ENCODE measurements at regions not wholly inside any gene's neighbourhood (a gene's known extent, or its start where the extent isn't known, plus 50 kb on each side); places are given as distances from the start of the nearest gene placed in this dataset.

DNA sequence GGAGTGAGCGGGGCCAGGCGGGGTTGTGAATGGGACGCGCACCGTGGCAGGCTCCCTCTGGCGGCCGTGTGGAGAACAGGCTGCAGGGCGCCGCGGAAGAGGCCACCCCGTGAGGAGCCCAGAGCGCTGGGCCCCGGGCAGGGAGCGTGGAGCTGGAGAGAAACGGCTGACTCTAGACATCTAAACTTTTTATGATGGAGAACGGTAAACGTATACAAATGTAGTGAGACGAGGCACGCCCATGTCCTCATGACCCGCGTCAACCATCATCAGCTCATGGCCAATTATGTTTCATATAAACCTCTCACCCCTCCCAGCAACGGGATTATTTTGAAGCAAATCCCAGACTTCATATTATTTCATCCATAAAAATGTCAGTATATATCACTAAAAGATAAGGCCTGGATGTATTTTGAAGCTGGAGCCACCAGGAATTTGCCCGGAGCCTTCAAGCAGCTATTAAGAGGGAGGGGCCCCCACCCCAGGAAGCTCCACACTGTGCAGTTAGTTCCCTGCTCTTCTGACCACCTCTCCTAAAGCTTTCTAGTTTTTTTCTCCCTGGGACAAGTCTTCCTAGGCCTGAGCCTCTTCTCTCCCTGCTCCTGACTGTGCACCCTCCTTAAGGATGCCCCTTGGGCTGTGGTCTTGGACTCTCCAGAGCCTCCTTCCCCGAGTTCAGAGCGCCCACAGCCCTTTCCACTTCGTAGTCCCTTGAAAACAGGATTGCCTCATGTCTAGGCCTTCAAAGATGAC lies 149.5 kb downstream of the SMAD6 start:
- peak overlapping the region; percentile 26 for H3K4me3 ChIP-seq (ENCODE audit: low read length, poor library complexity, severe bottlenecking)
- H4K20me1 ChIP-seq (ENCODE audit: insufficient read depth, low read length, poor library complexity, severe bottlenecking), result no peaks in the 10 kb centered on the region
- no peaks in the 10 kb centered on the region for H3K79me2 ChIP-seq (ENCODE audit: insufficient read depth, low read length)
- H3K9ac ChIP-seq (ENCODE audit: low read depth, low read length, poor library complexity, severe bottlenecking), result peak overlapping the region; percentile 31
- TF ChIP-seq, protein P1, sequence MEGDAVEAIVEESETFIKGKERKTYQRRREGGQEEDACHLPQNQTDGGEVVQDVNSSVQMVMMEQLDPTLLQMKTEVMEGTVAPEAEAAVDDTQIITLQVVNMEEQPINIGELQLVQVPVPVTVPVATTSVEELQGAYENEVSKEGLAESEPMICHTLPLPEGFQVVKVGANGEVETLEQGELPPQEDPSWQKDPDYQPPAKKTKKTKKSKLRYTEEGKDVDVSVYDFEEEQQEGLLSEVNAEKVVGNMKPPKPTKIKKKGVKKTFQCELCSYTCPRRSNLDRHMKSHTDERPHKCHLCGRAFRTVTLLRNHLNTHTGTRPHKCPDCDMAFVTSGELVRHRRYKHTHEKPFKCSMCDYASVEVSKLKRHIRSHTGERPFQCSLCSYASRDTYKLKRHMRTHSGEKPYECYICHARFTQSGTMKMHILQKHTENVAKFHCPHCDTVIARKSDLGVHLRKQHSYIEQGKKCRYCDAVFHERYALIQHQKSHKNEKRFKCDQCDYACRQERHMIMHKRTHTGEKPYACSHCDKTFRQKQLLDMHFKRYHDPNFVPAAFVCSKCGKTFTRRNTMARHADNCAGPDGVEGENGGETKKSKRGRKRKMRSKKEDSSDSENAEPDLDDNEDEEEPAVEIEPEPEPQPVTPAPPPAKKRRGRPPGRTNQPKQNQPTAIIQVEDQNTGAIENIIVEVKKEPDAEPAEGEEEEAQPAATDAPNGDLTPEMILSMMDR (conservative IDR thresholded peaks at IDR 0.05; ENCODE audit: low read length), result peak; percentile 84
- TF ChIP-seq EZH2phosphoT487 (IDR thresholded peaks at IDR 0.05; ENCODE audit: borderline replicate concordance), result no peak
- H3K27me3 ChIP-seq (ENCODE audit: insufficient read depth, low read length, poor library complexity, severe bottlenecking), result no peaks in the 10 kb centered on the region
- H3K4me2 ChIP-seq (ENCODE audit: low read depth, low read length, poor library complexity, severe bottlenecking), result peak overlapping the region; percentile 50
- no peaks in the 10 kb centered on the region for H3F3A ChIP-seq (ENCODE audit: low read depth)
- H2AFZ ChIP-seq (ENCODE audit: low read length), result peak overlapping the region; percentile 74
- H3K9me2 ChIP-seq (replicated peaks; ENCODE audit: low read depth, low read length), result no peaks in the 10 kb centered on the region
- H3K36me3 ChIP-seq (ENCODE audit: insufficient read depth, low read length), result no peaks in the 10 kb centered on the region
- no peaks in the 10 kb centered on the region for H3K9me3 ChIP-seq (ENCODE audit: insufficient read depth, low read depth, low read length)
- H3K4me1 ChIP-seq (ENCODE audit: insufficient read depth, low read length, poor library complexity, severe bottlenecking), result peaks cover 10% of the 10 kb centered on the region

DNA sequence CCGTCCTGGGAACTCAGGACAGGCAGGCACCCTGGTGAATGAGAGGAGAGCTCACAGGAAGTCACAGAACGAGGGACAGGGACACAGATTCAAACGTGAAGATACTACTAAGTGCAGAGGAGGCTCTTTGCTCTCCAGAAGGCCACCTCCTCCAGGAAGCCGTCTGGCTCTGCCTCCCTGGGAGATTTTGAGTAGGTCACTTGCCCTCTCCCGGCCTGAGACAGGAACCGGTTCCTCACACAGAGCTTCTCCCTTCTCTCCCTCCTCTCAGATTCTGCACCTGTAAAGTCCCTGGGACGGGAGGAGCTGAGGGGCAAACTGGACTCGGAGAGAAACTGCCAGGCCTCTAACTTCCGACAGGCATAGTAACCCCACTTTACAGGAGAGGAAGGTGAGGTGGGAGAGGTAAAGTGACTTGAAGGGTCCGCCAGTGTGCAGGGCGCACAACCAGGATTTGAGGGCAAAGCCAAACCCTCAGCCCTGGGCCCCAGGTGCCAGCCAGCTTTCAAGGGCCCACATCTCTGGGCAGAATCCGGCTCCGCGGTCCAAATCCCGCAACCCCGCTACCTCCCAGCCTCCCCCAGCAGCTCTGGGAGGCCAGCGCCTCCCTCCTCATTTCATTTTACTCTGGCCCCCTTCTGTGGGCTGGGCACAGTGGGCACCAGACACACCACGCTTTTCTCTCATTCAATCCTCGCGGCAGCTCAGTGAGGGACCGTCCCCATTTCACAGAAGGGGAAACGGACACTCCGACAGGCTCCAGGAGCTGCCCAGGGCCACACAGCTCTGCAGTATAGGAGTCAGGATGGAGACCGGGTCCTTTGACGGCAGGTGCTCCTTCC lies 150.2 kb downstream of the SMAD6 start:
- Histone ChIP-seq H3K9me3 (ENCODE audit: insufficient read depth, low read depth, low read length) (no peaks in the 10 kb centered on the region), H3K36me3 (ENCODE audit: insufficient read depth, low read length) (no peaks in the 10 kb centered on the region), H3F3A (ENCODE audit: low read depth) (no peaks in the 10 kb centered on the region), H3K4me2 (ENCODE audit: low read depth, low read length, poor library complexity, severe bottlenecking) (no peak overlapping the region), H3K27me3 (ENCODE audit: insufficient read depth, low read length, poor library complexity, severe bottlenecking) (no peaks in the 10 kb centered on the region), H3K4me1 (ENCODE audit: insufficient read depth, low read length, poor library complexity, severe bottlenecking) (peaks cover 10% of the 10 kb centered on the region), H3K79me2 (ENCODE audit: insufficient read depth, low read length) (no peaks in the 10 kb centered on the region), H3K4me3 (ENCODE audit: low read length, poor library complexity, severe bottlenecking) (no peak overlapping the region), H3K9me2 (replicated peaks; ENCODE audit: low read depth, low read length) (no peaks in the 10 kb centered on the region), H3K9ac (ENCODE audit: low read depth, low read length, poor library complexity, severe bottlenecking) (no peak overlapping the region), H2AFZ (ENCODE audit: low read length) (peak overlapping the region; percentile 74), H4K20me1 (ENCODE audit: insufficient read depth, low read length, poor library complexity, severe bottlenecking) (no peaks in the 10 kb centered on the region)
- TF ChIP-seq, protein P1 (conservative IDR thresholded peaks at IDR 0.05; ENCODE audit: low read length), result no peak
- TF ChIP-seq EZH2phosphoT487 (IDR thresholded peaks at IDR 0.05; ENCODE audit: borderline replicate concordance), result no peak

DNA sequence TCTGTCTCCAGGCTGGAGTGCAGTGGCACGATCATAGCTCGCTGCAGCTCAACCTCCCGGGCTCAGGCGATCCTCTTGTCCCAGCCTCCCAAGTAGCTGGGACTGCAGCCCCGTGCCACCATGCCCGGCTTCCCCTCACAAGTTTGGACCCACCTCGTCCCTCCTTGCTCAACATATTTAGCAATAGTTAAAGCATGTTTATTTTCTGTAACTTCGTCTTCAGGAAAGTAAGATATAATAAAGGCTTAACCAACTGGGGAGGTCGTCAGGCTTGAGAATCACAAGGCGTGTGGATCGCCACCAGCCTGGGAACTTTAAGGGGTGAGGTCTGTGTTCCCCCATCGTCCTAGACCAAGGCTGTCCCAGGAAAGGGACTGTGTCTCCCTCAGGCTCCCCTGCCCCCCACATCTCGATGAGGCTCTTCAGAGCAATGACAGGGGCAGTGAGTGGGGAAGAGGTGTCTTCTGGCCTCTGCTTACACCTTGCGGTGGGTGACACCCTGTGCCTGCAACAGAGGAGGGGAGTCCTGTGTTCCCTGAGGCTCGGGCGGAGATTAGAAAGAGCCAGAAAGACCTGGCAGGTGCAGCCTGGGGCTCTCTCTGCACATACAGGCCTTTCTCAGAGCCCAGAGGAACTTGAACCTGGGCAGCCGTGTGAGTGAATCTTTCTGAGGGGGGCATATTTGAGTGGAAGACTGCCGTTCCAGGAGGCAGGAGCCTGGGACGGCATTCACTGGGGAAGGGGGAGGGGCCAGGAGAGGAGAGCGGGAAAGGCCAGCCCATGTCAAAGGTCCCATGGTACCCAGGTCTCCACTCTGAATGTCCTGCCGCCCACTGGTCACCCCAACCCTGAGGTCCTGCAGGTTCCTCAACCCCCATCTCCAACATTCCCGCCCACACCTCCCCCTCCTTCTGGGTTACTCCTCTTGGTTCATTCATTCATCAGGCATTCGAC lies 152.3 kb downstream of the SMAD6 start:
- H3K9me3 ChIP-seq (ENCODE audit: insufficient read depth, low read depth, low read length), result no peaks in the 10 kb centered on the region
- H2AFZ ChIP-seq (ENCODE audit: low read length), result no peak overlapping the region
- H3F3A ChIP-seq (ENCODE audit: low read depth), result no peaks in the 10 kb centered on the region
- no peaks in the 10 kb centered on the region for H3K36me3 ChIP-seq (ENCODE audit: insufficient read depth, low read length)
- TF ChIP-seq, protein P1 (conservative IDR thresholded peaks at IDR 0.05; ENCODE audit: low read length), result no peak
- no peak for TF ChIP-seq EZH2phosphoT487 (IDR thresholded peaks at IDR 0.05; ENCODE audit: borderline replicate concordance)
- H3K4me2 ChIP-seq (ENCODE audit: low read depth, low read length, poor library complexity, severe bottlenecking), result no peak overlapping the region
- no peak overlapping the region for H3K4me3 ChIP-seq (ENCODE audit: low read length, poor library complexity, severe bottlenecking)
- no peaks in the 10 kb centered on the region for H3K27me3 ChIP-seq (ENCODE audit: insufficient read depth, low read length, poor library complexity, severe bottlenecking)
- no peaks in the 10 kb centered on the region for H3K79me2 ChIP-seq (ENCODE audit: insufficient read depth, low read length)
- H3K9me2 ChIP-seq (replicated peaks; ENCODE audit: low read depth, low read length), result no peaks in the 10 kb centered on the region
- peaks cover 10% of the 10 kb centered on the region for H3K4me1 ChIP-seq (ENCODE audit: insufficient read depth, low read length, poor library complexity, severe bottlenecking)
- no peak overlapping the region for H3K9ac ChIP-seq (ENCODE audit: low read depth, low read length, poor library complexity, severe bottlenecking)
- no peaks in the 10 kb centered on the region for H4K20me1 ChIP-seq (ENCODE audit: insufficient read depth, low read length, poor library complexity, severe bottlenecking)
